ENCODE measurements at regions not wholly inside any gene's neighbourhood (a gene's known extent, or its start where the extent isn't known, plus 50 kb on each side); places are given as distances from the start of the nearest gene placed in this dataset.
"Not testable (repeated sequence)": the region's sequence is repeated elsewhere in the genome, so short reads cannot be mapped to it uniquely, and the experiment has no call there.

- H3K36me3 ChIP-seq: no peaks in the 10 kb centered on the region
- H3K27ac ChIP-seq: no peak overlapping the region
- peaks cover 0 to 6% (median 0%) of the 10 kb centered on the region in 4 donors for H3K4me1 ChIP-seq
- H3K27me3 ChIP-seq: no peaks in the 10 kb centered on the region
- no peaks in the 10 kb centered on the region for H3K9me3 ChIP-seq
- TF ChIP-seq, protein P1, sequence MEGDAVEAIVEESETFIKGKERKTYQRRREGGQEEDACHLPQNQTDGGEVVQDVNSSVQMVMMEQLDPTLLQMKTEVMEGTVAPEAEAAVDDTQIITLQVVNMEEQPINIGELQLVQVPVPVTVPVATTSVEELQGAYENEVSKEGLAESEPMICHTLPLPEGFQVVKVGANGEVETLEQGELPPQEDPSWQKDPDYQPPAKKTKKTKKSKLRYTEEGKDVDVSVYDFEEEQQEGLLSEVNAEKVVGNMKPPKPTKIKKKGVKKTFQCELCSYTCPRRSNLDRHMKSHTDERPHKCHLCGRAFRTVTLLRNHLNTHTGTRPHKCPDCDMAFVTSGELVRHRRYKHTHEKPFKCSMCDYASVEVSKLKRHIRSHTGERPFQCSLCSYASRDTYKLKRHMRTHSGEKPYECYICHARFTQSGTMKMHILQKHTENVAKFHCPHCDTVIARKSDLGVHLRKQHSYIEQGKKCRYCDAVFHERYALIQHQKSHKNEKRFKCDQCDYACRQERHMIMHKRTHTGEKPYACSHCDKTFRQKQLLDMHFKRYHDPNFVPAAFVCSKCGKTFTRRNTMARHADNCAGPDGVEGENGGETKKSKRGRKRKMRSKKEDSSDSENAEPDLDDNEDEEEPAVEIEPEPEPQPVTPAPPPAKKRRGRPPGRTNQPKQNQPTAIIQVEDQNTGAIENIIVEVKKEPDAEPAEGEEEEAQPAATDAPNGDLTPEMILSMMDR (IDR thresholded peaks at IDR 0.05): no peak
- no peak for TF ChIP-seq POLR2A (IDR thresholded peaks at IDR 0.05)
- H3K4me3 ChIP-seq: no peak overlapping the region
- no peak for ATAC-seq
- no peak for DNase-seq
- intact Hi-C loops (cut with DNase I): no loop called here
These were observed 225.0 kb upstream of the ZNF217 start for GRCh38 chr20:53818457-53819177.

DNA sequence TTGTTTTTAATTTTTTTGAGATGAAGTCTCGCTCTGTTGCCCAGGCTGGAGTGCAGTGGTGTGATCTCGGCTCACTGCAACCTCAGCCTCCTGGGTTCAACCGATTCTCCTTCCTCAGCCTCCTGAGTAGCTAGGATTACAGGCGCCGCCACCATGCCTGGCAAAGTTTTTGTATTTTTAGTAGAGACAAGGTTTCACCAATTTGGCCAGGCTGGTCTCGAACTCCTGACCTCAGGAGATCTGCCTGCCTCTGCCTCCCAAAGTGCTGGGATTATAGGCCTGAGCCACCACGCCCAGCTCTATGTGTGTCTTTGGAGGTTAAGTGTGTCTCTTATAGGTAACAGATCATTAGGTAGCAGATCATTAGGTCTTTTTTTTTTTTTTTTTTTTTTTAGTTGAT, 223.9 kb upstream of the ZNF217 start:
- H3K27ac ChIP-seq; H3K36me3 ChIP-seq; intact Hi-C loops (cut with DNase I); ATAC-seq; H3K9me3 ChIP-seq; H3K4me3 ChIP-seq; H3K27me3 ChIP-seq; H3K4me1 ChIP-seq: not testable (repeated sequence)
- 92% methylated on average over 6 of the region's 7 CpGs for WGBS (ENCODE audit: insufficient coverage, low coverage, low lambda C conversion rate, missing lambda C conversion rate)
- DNase-seq: peak in 1 of 3 donors; percentile 20

- Histone ChIP-seq H3K36me3 (no peaks in the 10 kb centered on the region), H3K4me3 (no peak overlapping the region), H3K27me3 (no peaks in the 10 kb centered on the region), H3K4me1 (peaks cover 0 to 6% (median 0%) of the 10 kb centered on the region in 4 donors), H3K27ac (no peak overlapping the region), H3K9me3 (no peaks in the 10 kb centered on the region)
- no peak for ATAC-seq
- no peak for DNase-seq
- no peak for TF ChIP-seq POLR2A (IDR thresholded peaks at IDR 0.05)
- TF ChIP-seq, protein P1 (IDR thresholded peaks at IDR 0.05): no peak
- intact Hi-C loops (cut with DNase I): no loop called here
- 96% methylated on average over 4 of the region's 4 CpGs for WGBS (ENCODE audit: insufficient coverage, low coverage, low lambda C conversion rate, missing lambda C conversion rate)
These were observed 223.3 kb upstream of the ZNF217 start for GRCh38 chr20:53816872-53817398.

DNA sequence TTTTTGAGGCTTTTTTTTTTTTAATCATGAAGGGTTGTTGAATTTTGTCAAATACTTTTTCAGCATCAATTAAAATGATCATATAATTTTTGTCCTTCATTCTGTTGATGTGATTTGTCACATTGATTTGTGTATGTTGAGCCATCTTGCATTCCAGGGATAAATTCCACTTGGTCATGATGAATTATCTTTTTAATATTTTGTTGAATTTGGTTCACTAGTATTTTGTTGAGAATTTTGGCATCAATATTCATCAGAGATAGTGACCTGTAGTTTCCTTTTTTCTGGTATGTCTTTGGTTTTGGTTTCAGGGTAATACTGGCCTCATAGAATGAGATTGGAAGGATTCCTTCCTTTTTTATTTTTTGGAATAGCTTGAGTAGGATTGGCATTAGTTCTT, 221.9 kb upstream of the ZNF217 start:
- Histone ChIP-seq H3K36me3 (no peaks in the 10 kb centered on the region), H3K27me3 (no peaks in the 10 kb centered on the region), H3K9me3 (no peaks in the 10 kb centered on the region), H3K4me1 (peaks cover 0 to 6% (median 0%) of the 10 kb centered on the region in 4 donors), H3K27ac (no peak overlapping the region), H3K4me3 (no peak overlapping the region)
- TF ChIP-seq, protein P1 (IDR thresholded peaks at IDR 0.05): no peak
- no peak for TF ChIP-seq POLR2A (IDR thresholded peaks at IDR 0.05)
- ATAC-seq: no peak
- no peak for DNase-seq
- intact Hi-C loops (cut with DNase I): no loop called here

DNA sequence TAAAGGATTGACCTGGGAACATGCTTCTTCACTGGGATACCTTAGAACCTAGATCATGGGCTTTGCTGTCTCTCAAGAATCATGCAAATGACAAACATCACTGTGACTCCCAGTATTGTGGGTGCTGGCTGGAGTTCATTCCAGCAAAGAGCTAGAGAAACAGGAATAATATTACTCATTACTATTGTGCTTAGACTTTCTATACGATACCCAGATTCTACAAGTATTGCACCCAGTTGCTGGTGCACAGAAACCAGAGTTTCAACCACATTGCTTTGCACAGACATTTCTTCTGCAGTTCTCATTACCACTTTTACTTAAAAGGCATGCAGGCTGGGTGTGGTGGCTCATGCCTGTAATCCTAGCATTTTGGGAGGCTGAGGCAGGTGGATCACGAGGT, 220.4 kb upstream of the ZNF217 start:
- no peak for TF ChIP-seq POLR2A (IDR thresholded peaks at IDR 0.05)
- TF ChIP-seq, protein P1 (IDR thresholded peaks at IDR 0.05): no peak
- Histone ChIP-seq H3K36me3 (no peaks in the 10 kb centered on the region), H3K27me3 (no peaks in the 10 kb centered on the region), H3K27ac (no peak overlapping the region), H3K9me3 (no peaks in the 10 kb centered on the region), H3K4me1 (no peaks in the 10 kb centered on the region), H3K4me3 (no peak overlapping the region)
- 83% methylated on average over 2 of the region's 2 CpGs for WGBS (ENCODE audit: insufficient coverage, low coverage, low lambda C conversion rate, missing lambda C conversion rate)
- no peak for DNase-seq
- intact Hi-C loops (cut with DNase I): no loop called here
- no peak for ATAC-seq

Data from right lobe of liver (tissue), 6 donors.